Neutrophil (primary cell): ENCODE measurements at regions not wholly inside any gene's neighbourhood (a gene's known extent, or its start where the extent isn't known, plus 50 kb on each side); places are given as distances from the start of the nearest gene placed in this dataset.

Experiments used
- H3K27ac ChIP-seq: fragments of 200-600 bp; sonication (generic); 2 replicates; pipeline ENCODE4 v1.5.1; 2016; ENCODE audit warnings: mild to moderate bottlenecking, moderate library complexity
- H3K27me3 ChIP-seq: fragments of 200-600 bp; sonication (generic); 2 replicates; pipeline ENCODE4 v1.6.0; 2016; ENCODE audit warnings: mild to moderate bottlenecking
- H3K36me3 ChIP-seq: fragments of 200-600 bp; sonication (generic); 2 replicates; pipeline ENCODE4 v1.5.1; 2017
- H3K4me1 ChIP-seq, 2 experiments: fragments of 200-600 bp in 1 of 2; sonication (generic) in 1 of 2; 1 replicate in 1 of 2; 2 replicates in 1 of 2; pipeline versions ENCODE4 v1.5.1 to v1.6.1; 2013 to 2016; ENCODE audit warnings: low read depth in 1 of 2, low read length in 1 of 2, mild to moderate bottlenecking in 1 of 2, moderate library complexity in 1 of 2; ENCODE audit not compliant: control insufficient read depth in 1 of 2, insufficient read depth in 1 of 2
- H3K4me3 ChIP-seq, 2 experiments: fragments of 200-600 bp in 1 of 2; sonication (generic) in 1 of 2; 1 replicate in 1 of 2; 2 replicates in 1 of 2; pipeline ENCODE4 v1.5.1; 2013 to 2016; ENCODE audit warnings: low read depth in 1 of 2, low read length in 1 of 2, mild to moderate bottlenecking in 1 of 2, moderate library complexity in 1 of 2
- H3K9me3 ChIP-seq: fragments of 200-600 bp; sonication (generic); 2 replicates; pipeline ENCODE4 v1.5.1; 2016
- CTCF ChIP-seq: fragments of 200-600 bp; sonication (generic); IDR thresholded peaks from 2 replicates; pipeline ENCODE4 v1.5.1; 2016; ENCODE audit warnings: antibody characterized with exemption

- H3K27ac ChIP-seq, result no peak overlapping the region
- H3K4me3 ChIP-seq, result no peak overlapping the region
- no peaks in the 10 kb centered on the region for H3K9me3 ChIP-seq
- no peak for TF ChIP-seq CTCF
- peaks cover 8% of the 10 kb centered on the region for H3K27me3 ChIP-seq
- H3K36me3 ChIP-seq, result no peaks in the 10 kb centered on the region
- H3K4me1 ChIP-seq, result no peaks in the 10 kb centered on the region
These were observed 69.5 kb downstream of the NPTX2 start for GRCh38 chr7:98686466-98687080.

- Histone ChIP-seq H3K9me3 (no peaks in the 10 kb centered on the region), H3K36me3 (no peaks in the 10 kb centered on the region), H3K27ac (no peak overlapping the region), H3K4me1 (no peaks in the 10 kb centered on the region), H3K27me3 (peaks cover 2% of the 10 kb centered on the region), H3K4me3 (no peak overlapping the region)
- TF ChIP-seq CTCF, result no peak
These were observed 70.1 kb downstream of the NPTX2 start for GRCh38 chr7:98687111-98687751.

DNA sequence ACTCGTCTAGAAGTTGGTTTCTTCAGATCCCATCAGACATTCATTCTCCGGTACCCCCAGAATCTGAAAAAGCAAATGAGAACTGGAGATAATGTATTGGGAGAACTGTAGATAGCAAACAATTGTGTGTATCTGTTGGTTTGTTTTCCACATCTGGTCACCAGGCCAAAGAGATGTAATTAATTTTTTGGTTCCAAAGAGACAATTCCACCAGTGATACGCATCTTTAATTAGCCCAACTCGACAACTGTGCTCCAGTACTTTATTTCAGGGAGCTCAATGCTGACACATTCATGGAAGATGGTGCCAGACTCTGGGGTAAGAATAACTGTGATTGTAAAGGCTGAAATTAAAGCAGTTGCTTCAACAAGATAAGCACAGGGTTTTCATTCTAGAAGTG, 74.5 kb downstream of the NPTX2 start:
- no peaks in the 10 kb centered on the region for H3K4me1 ChIP-seq
- peaks cover 5% of the 10 kb centered on the region for H3K9me3 ChIP-seq
- H3K27me3 ChIP-seq, result no peaks in the 10 kb centered on the region
- H3K27ac ChIP-seq, result no peak overlapping the region
- no peak for TF ChIP-seq CTCF
- H3K36me3 ChIP-seq, result no peaks in the 10 kb centered on the region
- no peak overlapping the region for H3K4me3 ChIP-seq

- H3K9me3 ChIP-seq, result peaks cover 5% of the 10 kb centered on the region
- H3K27ac ChIP-seq, result no peak overlapping the region
- no peak overlapping the region for H3K4me3 ChIP-seq
- H3K27me3 ChIP-seq, result no peaks in the 10 kb centered on the region
- no peak for TF ChIP-seq CTCF
- no peaks in the 10 kb centered on the region for H3K4me1 ChIP-seq
- no peaks in the 10 kb centered on the region for H3K36me3 ChIP-seq
These were observed 80.0 kb downstream of the NPTX2 start for GRCh38 chr7:98697083-98697482.

GRCh38 chr7:98697485-98698240, 80.6 kb downstream of the NPTX2 start:
- no peaks in the 10 kb centered on the region for H3K27me3 ChIP-seq
- no peaks in the 10 kb centered on the region for H3K4me1 ChIP-seq
- no peak overlapping the region for H3K27ac ChIP-seq
- no peak overlapping the region for H3K4me3 ChIP-seq
- peaks cover 5% of the 10 kb centered on the region for H3K9me3 ChIP-seq
- H3K36me3 ChIP-seq, result no peaks in the 10 kb centered on the region
- TF ChIP-seq CTCF, result no peak
